Activated CD8-positive, alpha-beta T cell treated with anti-CD3 and anti-CD28 coated beads, Interleukin-2, amount 10 ng/mL, durations not matched to agents 7 days and 5 days (primary cell): ENCODE measurements at regions not wholly inside any gene's neighbourhood (a gene's known extent, or its start where the extent isn't known, plus 50 kb on each side); places are given as distances from the start of the nearest gene placed in this dataset.
"Not testable (repeated sequence)": the region's sequence is repeated elsewhere in the genome, so short reads cannot be mapped to it uniquely, and the experiment has no call there.

Experiments
- ATAC-seq: fragments of 150-1000 bp; cut with Tn5 transposase; one replicate; pipeline ENCODE4 v1.10.0; 2021; ENCODE audit warnings: moderate library complexity
- CTCF ChIA-PET: fragments of 350-600 bp; sonication (Branson Sonifier 250); formaldehyde crosslinking; loops from one replicate; lab custom pipeline; 2021; ENCODE audit warnings: antibody characterized with exemption; lab: Charles Lee
- POLR2A ChIA-PET: fragments of 350-600 bp; sonication (Branson Sonifier 250); formaldehyde crosslinking; loops from one replicate; lab custom pipeline; 2021; ENCODE audit warnings: antibody characterized with exemption; lab: Charles Lee
- DNase-seq: peaks from one replicate; pipeline ENCODE4 v3.0.0-alpha.2; 2020
- H3K27ac Mint-ChIP-seq: one replicate; pipeline ENCODE4 v1.8.0; 2021; ENCODE audit warnings: mild to moderate bottlenecking, mixed read lengths
- H3K27me3 Mint-ChIP-seq: one replicate; pipeline ENCODE4 v1.8.0; 2021; ENCODE audit warnings: low read depth, mixed read lengths
- H3K36me3 Mint-ChIP-seq: one replicate; pipeline ENCODE4 v1.8.0; 2021; ENCODE audit warnings: low read depth, mixed read lengths
- H3K4me1 Mint-ChIP-seq: one replicate; pipeline ENCODE4 v1.8.0; 2021; ENCODE audit warnings: low read depth, mixed read lengths
- H3K4me3 Mint-ChIP-seq: one replicate; pipeline ENCODE4 v1.8.0; 2021; ENCODE audit warnings: mild to moderate bottlenecking, mixed read lengths
- H3K9me3 Mint-ChIP-seq: one replicate; pipeline ENCODE4 v1.8.0; 2022; ENCODE audit warnings: mixed read lengths; ENCODE audit not compliant: insufficient read depth

DNA sequence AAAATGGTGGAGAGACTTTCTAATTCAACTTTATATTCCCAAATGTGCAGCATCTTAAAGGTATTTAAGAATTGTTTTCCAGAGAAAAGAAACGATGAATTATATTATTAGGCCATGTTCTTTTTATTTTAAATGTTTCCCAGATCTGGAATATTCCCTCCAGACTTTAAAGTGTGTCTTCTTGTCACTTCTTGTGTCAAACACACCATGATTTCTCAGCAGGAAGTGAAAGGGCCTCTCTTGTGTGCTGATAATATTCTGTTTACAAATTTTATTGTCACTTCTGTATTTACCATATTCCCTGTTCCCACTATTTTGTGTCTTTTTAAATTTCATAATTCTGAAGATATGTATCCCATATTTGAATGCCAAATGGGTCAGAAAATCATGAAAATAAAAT is 455.0 kb upstream of the FLRT2 start:
- Mint-ChIP-seq H3K36me3 (no peaks in the 10 kb centered on the region), H3K27ac (no peak overlapping the region), H3K4me1 (no peaks in the 10 kb centered on the region), H3K27me3 (no peaks in the 10 kb centered on the region), H3K4me3 (no peak overlapping the region), H3K9me3 (no peaks in the 10 kb centered on the region)
- ATAC-seq, result no peak
- POLR2A ChIA-PET, result no interaction called here
- CTCF ChIA-PET, result no interaction called here
- DNase-seq, result no peak

DNA sequence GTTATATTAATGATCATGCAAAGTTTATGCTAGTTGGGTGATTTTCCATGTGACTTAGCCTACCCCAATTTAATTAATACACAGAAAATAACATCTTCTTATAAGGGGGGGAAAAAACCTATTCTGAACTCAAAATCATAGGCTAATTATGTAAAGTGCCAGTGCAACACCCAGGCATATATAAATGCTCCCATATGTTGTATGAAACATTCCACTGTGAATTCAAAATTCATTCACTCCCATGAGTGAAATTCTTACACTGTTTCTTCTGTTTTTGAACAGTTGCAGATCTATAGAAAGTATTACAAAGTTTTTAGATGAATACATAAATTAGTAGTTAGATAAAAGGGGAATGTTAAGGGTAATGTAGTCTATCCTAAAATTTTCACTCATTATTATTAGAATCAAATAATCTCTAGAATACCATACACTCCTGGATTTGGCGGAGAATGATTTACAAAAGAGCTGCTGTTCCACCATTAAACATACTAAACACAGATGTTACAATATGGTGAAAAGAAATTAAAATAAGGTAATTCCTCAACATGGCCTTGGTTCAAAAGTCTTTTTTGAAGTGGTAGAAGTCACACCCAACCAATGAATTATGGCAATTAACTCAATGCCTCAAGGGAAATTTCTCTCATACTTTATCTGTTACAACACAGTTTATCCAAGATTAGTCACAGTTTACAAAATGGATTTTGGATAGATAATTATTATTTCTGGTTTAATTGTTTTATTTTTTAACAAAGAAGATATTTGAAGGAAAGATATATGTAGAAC is 454.1 kb upstream of the FLRT2 start:
- no peaks in the 10 kb centered on the region for H3K36me3 Mint-ChIP-seq
- H3K4me3 Mint-ChIP-seq, result no peak overlapping the region
- ChIA-PET POLR2A (no interaction called here), CTCF (no interaction called here)
- DNase-seq (no peak), ATAC-seq (no peak)
- H3K27ac Mint-ChIP-seq, result no peak overlapping the region
- H3K9me3 Mint-ChIP-seq, result no peaks in the 10 kb centered on the region
- no peaks in the 10 kb centered on the region for H3K4me1 Mint-ChIP-seq
- no peaks in the 10 kb centered on the region for H3K27me3 Mint-ChIP-seq

DNA sequence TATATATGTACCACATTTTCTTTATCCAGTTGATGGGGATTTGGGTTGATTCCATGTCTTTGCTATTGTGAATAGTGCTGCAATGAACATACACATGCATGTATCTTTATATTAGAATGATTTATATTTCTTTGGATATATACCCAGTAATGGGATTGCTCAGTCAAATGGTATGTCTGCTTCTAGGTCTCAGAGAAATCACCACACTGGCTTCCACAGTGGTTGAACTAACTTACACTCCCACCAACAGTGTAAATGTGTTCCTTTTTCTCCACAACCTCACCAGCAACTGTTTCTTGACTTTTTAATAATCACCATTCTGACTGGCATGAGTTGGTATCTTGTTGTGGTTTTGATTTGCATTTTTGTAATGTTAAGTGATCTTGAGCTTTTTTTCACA is 452.2 kb upstream of the FLRT2 start:
- H3K4me1 Mint-ChIP-seq, POLR2A ChIA-PET, H3K27ac Mint-ChIP-seq, ATAC-seq, H3K4me3 Mint-ChIP-seq, DNase-seq, H3K27me3 Mint-ChIP-seq, H3K36me3 Mint-ChIP-seq, H3K9me3 Mint-ChIP-seq, CTCF ChIA-PET: not testable (repeated sequence)

DNA sequence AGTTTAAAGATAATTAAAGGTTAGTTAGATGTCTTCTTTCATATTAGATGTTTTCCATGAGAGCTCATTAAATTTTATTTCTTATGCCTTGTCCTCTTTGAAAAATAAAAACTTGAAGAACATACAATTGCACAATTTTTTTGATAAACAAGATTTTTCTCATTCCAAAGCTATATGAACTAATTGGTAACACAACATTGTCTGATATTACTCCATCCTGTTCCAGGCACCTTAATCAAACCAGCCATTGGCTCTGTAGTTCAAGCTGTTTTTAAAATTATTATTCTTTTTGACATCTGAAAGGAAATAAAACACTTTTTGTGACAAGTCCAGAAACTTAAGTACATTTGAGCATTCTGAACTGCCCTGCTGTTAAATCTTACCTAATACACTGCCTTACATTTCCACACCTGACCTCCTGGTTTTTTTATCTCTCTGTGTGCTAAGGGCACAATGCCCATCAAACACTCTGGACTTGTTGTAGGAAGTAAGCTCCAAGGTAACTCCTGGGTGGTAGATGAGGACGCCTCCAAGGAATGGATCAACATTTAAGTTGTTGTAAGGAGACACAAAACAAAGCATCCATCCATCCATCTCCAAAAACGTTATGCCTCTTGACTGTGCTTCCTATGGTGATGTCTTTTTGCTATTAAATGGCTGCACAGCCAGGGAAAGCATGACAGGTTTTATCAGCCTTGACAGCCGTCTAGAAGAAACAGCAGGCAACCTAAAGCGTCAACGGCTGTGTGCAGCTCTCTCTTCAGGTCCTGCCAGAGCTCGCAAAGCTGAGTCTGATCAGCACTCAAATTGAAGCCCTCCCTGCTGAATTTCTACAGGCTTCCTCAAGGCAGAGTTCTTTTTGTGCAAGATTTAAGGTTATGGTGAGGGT is 449.9 kb upstream of the FLRT2 start:
- no peak for ATAC-seq
- Mint-ChIP-seq H3K9me3 (no peaks in the 10 kb centered on the region), H3K4me1 (no peaks in the 10 kb centered on the region), H3K27ac (no peak overlapping the region), H3K4me3 (no peak overlapping the region), H3K27me3 (no peaks in the 10 kb centered on the region), H3K36me3 (no peaks in the 10 kb centered on the region)
- POLR2A ChIA-PET, result no interaction called here
- CTCF ChIA-PET, result no interaction called here
- DNase-seq, result no peak

DNA sequence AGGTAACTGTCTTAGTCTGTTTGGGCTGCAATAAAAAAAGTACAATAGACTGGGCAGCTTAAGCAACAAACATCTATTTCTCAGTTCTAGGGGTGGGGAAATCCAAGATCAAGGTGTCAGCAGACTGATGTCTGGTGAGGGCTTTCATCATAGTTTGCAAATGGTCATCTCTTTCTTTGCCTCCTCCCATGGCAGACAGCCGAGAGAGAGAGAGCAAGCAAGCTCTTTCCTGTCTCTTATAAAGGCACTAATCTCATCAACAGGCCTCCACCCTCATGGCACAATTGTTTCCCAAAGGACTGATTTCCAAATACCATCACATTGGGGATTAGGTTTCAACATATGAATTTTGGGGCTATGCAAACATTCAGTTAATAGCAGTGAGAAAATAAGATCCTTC is 445.6 kb upstream of the FLRT2 start:
- POLR2A ChIA-PET, result no interaction called here

DNA sequence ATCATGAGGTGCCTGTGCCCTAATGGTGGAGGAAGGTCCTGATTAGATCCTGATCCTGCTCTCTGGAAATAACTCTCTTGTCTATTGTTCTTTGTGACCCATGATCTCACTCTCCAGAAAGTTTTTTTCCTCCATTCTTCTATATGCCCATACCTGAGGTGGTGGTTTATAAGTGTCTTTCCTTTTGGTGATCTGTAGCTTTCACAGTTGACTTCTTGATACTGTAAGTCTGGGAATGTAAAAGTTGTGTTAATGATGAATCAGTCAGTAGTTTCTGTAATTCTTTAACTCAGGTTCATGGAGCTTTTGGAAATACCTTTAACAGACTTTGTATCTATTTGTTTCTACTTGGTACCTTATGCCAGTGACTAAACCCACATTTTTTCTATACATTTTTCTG is 444.0 kb upstream of the FLRT2 start:
- H3K4me1 Mint-ChIP-seq, result no peaks in the 10 kb centered on the region
- H3K36me3 Mint-ChIP-seq, result no peaks in the 10 kb centered on the region
- DNase-seq (no peak), ATAC-seq (no peak)
- POLR2A ChIA-PET, result no interaction called here
- CTCF ChIA-PET, result no interaction called here
- H3K27ac Mint-ChIP-seq, result no peak overlapping the region
- H3K27me3 Mint-ChIP-seq, result no peaks in the 10 kb centered on the region
- H3K9me3 Mint-ChIP-seq, result no peaks in the 10 kb centered on the region
- no peak overlapping the region for H3K4me3 Mint-ChIP-seq

More for the DNA sequence above, 445.6 kb upstream of the FLRT2 start:
- ATAC-seq (no peak), DNase-seq (no peak)
- Mint-ChIP-seq H3K27ac (no peak overlapping the region), H3K36me3 (no peaks in the 10 kb centered on the region), H3K4me3 (no peak overlapping the region), H3K4me1 (no peaks in the 10 kb centered on the region), H3K9me3 (no peaks in the 10 kb centered on the region), H3K27me3 (no peaks in the 10 kb centered on the region)
- CTCF ChIA-PET, result no interaction called here

DNA sequence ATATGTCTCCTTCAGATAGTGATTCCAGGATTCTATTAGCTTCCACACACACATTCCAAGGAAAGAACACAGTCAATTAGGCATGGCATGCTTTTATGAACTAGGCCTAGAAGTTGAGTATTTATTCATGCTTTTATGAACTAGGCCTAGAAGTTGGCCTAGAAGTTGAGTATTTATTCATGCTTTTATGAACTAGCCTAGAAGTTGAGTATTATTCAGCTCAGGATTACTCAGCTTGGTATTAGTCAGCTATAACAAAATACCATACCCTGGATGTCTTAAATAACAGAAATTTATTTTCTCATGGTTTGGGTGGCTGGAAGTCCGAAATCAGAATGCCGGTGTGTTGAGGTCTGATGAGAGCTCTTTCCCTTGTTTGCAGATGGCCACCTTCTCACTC is 442.7 kb upstream of the FLRT2 start:
- Mint-ChIP-seq H3K27me3 (no peaks in the 10 kb centered on the region), H3K9me3 (no peaks in the 10 kb centered on the region), H3K4me1 (no peaks in the 10 kb centered on the region), H3K4me3 (no peak overlapping the region), H3K36me3 (no peaks in the 10 kb centered on the region), H3K27ac (no peak overlapping the region)
- DNase-seq, result no peak
- CTCF ChIA-PET, result no interaction called here
- no peak for ATAC-seq
- POLR2A ChIA-PET, result no interaction called here

DNA sequence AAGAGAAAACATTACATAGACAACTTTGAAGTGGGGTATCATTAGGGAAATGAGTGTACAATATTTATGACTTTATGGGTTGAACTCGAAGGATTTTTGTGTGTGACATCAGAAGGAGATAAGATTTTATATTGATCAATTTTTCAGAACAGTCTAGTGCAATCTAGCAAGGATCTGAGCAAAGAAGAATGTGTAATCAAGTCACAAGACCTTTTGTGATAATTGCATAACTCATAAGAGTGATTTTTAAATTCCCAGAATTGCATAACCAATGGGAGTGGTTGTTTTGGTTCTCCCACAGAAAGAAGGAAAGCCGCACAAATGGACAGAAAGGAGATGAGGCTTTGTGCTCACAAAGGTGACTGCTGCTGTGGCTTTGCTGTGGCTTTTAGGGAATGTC is 441.8 kb upstream of the FLRT2 start:
- ChIA-PET CTCF (no interaction called here), POLR2A (no interaction called here)
- Mint-ChIP-seq H3K36me3 (no peaks in the 10 kb centered on the region), H3K4me1 (no peaks in the 10 kb centered on the region), H3K9me3 (peaks cover 1% of the 10 kb centered on the region), H3K4me3 (no peak overlapping the region), H3K27me3 (no peaks in the 10 kb centered on the region), H3K27ac (no peak overlapping the region)
- DNase-seq (no peak), ATAC-seq (no peak)

DNA sequence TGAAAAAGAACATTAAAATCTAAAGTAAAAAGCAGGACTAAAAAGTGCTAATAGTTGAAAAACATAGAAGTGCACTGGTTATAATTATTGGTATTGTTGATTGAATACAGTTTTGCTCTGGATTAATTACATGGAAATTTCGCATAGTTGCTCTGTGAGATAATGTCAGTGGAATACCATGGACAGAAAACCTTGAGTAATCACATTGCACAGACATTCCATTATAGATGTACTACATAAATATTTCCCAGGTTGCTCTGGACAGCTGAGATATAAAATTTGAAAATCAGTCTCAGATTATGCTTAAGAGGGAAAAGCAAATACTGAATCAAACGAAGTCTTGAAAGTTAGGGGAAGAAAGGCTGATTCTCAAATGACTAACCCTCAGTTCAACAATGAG is 439.3 kb upstream of the FLRT2 start:
- Mint-ChIP-seq H3K4me1 (no peaks in the 10 kb centered on the region), H3K36me3 (no peaks in the 10 kb centered on the region), H3K4me3 (no peak overlapping the region), H3K9me3 (peaks cover 5% of the 10 kb centered on the region), H3K27ac (no peak overlapping the region), H3K27me3 (no peaks in the 10 kb centered on the region)
- DNase-seq, result no peak
- ATAC-seq, result no peak
- ChIA-PET CTCF (no interaction called here), POLR2A (no interaction called here)

DNA sequence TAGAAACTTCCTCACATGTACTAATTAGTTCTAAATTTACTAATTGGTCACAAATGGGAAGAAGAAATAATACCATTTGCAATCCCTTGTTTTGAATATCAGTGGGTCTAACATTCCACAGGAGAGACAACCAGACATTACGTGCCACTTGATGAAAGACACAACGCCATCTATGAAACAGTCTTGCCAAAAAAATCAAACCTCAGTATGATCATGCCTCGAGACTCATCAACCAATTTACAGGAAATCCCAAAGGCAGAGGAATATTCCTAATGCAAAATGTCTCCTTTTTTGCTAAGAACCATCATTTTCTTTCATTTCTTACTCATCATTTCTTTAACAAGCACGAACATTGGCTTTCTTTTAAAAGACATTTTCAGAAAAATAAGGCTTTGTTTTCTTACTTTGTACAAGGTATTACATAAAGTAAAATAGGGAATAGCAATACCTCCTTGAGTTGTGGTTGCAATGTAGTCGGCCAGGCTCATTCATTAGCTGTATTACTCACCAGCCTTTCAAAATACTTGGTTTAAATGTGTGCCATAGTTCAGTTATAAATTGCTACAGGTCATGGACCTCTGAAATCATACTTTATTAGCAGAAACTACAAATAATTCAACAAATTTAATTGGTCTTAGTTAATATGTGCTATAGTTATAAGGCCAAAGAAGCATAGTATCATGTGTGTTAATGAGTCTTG is 436.2 kb upstream of the FLRT2 start:
- CTCF ChIA-PET, result no interaction called here
- no peak overlapping the region for H3K27ac Mint-ChIP-seq
- ATAC-seq (no peak), DNase-seq (no peak)
- no peaks in the 10 kb centered on the region for H3K36me3 Mint-ChIP-seq
- POLR2A ChIA-PET, result no interaction called here
- no peaks in the 10 kb centered on the region for H3K27me3 Mint-ChIP-seq
- H3K9me3 Mint-ChIP-seq, result peaks cover 5% of the 10 kb centered on the region
- H3K4me3 Mint-ChIP-seq, result no peak overlapping the region
- H3K4me1 Mint-ChIP-seq, result no peaks in the 10 kb centered on the region

DNA sequence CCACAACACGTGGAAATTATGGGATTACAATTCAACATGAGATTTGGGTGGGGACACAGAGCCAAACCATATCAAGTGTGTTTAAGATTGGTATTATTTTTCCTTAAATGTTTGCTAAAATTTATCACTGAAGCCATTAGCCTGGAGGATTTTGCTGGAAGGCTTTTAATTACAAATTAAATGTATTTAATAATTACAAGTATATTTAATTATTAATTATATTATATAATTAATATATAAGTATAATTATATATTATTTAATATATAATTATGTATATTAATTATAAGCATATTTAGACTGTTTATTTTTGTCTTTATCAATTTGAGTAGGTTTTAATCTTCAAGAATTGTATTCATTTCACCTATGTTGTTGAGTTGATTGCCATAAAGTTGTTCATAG is 427.4 kb upstream of the FLRT2 start:
- Mint-ChIP-seq H3K9me3 (peaks cover 10% of the 10 kb centered on the region), H3K4me3 (no peak overlapping the region), H3K36me3 (no peaks in the 10 kb centered on the region), H3K27ac (no peak overlapping the region), H3K27me3 (no peaks in the 10 kb centered on the region), H3K4me1 (no peaks in the 10 kb centered on the region)
- ATAC-seq (no peak), DNase-seq (no peak)
- CTCF ChIA-PET, result no interaction called here
- POLR2A ChIA-PET, result no interaction called here

DNA sequence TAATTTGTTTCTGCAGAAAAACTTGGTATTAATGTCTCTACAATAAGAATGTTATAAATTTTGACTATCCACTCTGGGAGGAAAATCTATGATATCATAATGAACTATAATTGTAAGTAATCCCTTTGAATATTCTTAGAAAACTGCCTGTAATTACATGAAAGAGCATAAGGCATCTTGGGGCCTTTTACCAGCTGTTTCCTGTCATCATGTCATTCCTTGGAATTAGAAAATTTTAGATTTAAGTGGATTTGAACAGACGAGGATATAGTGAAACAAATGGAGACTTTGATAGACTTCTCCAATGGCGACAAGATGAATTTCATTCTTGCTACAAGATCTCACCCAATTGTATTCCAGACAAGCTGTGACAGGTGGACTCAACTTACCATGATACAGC is 423.4 kb upstream of the FLRT2 start:
- Mint-ChIP-seq H3K4me1 (no peaks in the 10 kb centered on the region), H3K36me3 (no peaks in the 10 kb centered on the region), H3K27ac (no peak overlapping the region), H3K27me3 (no peaks in the 10 kb centered on the region), H3K9me3 (peaks cover 10% of the 10 kb centered on the region), H3K4me3 (no peak overlapping the region)
- DNase-seq (no peak), ATAC-seq (no peak)
- ChIA-PET CTCF (no interaction called here), POLR2A (no interaction called here)
